ENCODE measurements at regions not wholly inside any gene's neighbourhood (a gene's known extent, or its start where the extent isn't known, plus 50 kb on each side); places are given as distances from the start of the nearest gene placed in this dataset.

DNA sequence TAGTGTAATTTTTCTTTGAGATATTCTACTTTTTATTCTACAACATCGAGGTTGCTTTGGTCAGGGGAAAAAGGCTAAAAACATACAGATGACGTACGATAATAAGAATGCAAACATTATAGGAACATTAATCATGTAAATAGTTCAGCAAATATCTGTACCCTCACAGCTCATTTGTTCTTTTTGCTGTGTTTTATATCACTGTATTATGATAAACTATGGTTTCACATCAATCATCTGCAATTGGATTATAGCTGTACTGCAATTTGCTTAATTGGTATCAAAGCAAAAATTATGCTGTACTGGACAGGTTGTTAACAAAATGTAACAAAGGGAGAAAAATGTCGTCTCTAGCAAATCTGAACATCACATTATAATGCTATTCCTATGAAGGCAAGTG, 597.1 kb downstream of the EPHA7 start:
- DNase-seq (ENCODE audit: low spot score) = no peak

DNA sequence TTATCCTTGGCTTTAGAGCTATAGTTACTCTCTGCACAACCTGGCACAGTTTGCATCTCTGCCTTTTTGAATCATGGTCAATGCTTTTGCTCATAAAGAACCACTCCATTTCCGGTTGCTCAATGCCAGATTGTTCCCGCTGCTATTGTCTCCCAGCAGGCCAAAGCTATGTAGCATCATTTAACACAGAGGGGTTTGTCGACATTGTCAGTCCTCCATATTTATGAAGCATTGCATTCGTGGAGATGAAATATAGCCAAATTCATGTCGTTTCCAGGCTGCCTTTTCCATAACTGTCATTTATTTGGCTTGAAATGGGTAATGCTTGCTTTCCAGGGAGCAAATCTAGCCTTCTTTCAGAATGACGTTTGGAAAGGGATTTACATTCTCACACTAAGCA, 598.8 kb downstream of the EPHA7 start:
- DNase-seq (ENCODE audit: low spot score) = no peak

DNA sequence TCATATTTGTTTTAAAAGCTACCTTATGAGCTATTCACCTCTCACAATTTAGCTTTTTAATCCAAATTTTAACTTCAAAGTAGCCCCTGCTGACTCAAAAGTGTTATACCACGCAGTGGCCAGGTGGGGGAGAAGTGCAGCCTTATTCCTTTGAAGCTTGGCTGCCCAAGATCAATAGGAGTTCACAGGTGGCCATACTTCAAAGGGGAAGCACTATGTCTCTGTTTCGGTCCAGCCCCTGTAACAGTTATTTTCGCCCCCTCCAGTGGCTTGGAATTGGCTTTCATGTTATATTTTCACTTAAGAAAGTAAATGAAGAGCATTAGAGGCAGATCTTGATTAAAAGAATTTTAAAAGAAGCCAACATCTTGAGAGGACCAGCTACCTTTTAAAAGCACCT, 608.4 kb downstream of the EPHA7 start:
- DNase-seq (ENCODE audit: low spot score) = peak; percentile 6

DNA sequence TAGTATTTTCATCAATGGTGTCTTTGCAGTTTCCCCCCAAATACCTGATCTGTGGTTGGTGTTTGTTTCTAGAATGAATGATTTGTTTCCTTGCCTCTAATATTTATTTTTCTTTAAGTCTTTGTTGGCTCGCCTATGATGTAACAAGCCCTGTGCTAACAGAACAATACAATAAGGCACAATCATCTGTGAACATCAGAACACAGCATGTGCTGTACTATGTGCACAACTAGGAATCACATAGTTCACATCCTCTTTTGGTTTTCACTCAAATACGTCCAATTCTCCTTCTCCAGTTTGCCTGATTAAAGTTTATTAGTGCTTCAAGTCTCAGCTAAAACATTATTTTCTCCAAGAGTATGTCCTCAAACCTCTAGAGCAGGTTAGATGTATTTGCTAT, 613.1 kb downstream of the EPHA7 start:
- no peak for DNase-seq (ENCODE audit: low spot score)

DNA sequence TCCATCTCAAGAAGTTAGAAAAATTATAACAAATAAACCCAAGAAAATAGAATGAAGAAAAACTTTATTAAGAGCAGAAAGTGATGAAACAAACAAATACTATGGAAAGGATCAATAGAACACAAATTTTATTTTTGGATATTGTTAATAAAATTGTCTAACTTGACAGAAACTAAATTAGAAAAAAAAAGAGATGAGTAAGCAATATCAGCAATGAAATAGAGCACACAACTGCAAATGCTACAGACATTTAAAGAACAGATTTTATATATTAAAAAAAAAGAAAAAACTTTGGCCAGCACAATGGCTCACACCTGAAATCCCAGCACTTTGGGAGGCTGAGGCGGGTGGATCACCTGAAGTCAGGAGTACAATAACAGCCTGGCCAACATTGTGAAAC, 628.0 kb downstream of the EPHA7 start:
- no peak for DNase-seq (ENCODE audit: low spot score)

DNA sequence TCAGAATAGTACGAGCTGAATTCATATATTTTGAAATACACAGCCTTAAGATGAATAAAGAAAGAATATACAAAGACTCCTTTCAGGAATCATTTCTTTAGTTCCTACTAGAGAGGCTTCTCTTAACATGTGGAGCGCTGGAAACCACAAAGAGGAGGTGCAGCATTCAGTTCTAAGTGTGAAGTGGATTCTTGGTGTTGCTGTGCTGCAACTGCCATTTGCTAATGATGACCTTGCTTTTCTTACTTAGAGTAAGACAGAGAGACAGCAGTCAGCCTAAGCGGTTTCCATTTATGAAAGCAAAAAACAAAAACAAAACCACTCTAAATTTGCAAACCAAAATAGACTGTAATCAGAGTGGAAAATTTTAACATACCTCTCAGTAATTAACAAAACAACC, 629.0 kb downstream of the EPHA7 start:
- no peak for DNase-seq (ENCODE audit: low spot score)

DNA sequence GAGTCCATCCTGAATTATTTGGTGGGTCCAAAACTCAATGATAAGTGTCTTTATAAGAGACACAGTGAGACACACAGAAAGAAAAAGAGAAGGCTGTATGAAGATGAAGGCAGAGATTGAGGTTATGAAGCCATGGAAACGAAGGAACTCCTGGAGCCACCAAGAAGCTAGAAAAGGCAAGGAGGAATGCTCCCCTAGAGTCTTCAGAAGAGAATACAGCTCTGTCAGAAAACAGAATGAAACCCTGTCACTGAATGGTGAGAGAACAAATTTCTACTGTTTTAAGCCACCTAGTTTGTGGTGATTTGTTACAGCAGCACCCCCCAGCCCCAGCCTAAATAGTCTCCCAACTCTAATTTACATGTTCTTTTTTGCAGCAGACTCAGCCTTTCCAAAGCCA, 635.1 kb downstream of the EPHA7 start:
- no peak for DNase-seq (ENCODE audit: low spot score)

DNA sequence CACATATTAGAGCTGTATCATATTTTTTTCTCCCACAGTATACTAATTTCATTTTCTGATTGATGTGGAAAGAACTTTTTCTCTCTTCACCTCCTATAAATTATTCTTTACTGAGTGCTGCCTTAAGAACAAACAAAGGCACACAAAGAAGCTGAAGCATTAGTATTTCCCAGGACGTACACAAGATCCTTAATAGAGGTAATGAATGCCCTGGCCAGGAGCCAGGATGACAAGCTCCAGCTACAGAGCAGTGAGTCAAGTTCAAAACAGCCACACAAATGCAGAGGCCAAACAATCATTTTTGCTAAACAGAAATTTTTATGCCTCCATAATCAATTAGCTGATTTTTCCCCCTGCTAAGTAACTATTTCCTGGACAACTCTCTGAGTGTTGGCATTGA, 639.6 kb downstream of the EPHA7 start:
- DNase-seq (ENCODE audit: low spot score) = peak; percentile 2

DNA sequence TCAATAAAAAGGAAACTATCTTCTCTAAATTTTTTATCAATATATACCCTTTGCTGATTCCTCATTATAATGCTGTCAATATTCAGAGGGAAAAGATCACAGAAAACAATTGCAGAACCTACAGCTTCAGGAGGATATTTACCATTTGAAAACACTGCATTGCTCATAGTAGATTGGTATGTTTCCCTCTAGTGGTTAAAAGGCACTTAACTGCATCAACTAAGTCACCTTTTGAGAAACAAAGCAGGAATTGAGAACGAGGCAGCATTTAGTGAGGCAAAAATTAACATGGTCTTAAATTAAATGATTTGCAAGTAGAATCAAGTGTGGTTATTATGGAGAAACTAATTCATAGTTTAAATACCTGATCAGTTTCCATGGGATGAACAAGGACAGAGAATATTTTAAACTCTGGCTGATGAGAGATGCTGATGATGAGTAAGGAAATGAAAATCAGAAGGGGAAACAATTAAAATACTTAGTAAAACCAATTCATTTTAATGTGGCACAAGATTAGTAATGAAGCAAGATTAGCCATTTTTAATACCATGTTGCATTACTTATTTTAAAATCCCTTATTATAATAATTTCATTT, 642.1 kb downstream of the EPHA7 start:
- peak; percentile 28 for DNase-seq (ENCODE audit: low spot score)

DNA sequence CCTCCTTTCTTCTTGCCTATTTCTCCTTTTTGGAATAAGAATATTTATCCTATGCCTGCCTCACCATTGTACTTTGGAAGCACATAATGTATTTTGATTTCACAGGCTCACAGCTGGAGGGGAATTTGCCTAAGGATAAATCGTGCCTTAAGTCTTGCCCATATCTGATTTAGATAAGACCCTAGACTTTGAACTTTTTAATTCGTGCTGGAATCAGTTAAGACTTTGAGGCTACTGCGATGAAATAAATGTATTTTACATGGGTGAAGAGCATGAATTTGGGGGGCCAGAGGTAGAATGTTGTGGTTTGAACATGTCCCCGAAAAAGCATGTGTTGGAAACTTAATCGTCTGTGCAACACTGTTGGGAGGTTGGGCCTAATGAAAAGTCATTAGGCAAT, 648.8 kb downstream of the EPHA7 start:
- DNase-seq (ENCODE audit: low spot score) = no peak

DNA sequence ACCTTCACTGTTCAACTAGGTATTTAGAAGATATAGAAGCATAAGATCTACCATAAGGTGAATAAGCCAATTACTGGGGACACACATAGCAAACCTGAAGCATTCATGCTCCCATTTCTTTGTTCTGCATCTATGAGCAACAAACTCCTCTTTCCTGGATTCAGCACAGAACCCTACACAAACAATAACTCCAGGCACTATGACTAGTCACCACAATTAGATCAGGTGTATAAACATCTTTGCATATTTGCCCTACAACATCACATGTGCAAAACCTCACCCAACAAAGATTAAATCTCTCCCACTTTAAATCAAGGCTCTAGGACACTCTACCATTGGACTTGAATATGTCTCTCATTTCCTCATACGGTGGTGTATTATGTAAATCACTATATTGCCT, 652.3 kb downstream of the EPHA7 start:
- DNase-seq (ENCODE audit: low spot score) = no peak

DNA sequence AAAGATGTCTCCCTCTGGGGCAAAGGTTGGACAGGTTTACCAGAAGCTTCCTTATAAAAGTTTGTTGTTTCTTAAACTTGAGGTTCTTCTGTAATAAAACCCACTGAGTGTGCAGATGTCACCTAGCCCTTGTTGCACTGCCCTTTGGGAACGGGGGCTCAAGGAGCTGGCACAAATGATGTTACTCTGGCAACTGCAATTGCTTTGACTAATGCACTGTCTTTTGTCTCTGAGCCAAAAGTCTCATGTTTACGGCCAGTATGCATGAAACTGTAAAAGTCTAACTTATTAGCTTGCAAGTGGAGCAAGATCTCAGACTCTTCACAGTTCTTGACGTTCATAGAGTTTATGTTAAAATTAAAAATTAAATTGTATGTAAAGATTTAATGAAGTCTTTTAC, 655.7 kb downstream of the EPHA7 start:
- DNase-seq (ENCODE audit: low spot score) = no peak

DNA sequence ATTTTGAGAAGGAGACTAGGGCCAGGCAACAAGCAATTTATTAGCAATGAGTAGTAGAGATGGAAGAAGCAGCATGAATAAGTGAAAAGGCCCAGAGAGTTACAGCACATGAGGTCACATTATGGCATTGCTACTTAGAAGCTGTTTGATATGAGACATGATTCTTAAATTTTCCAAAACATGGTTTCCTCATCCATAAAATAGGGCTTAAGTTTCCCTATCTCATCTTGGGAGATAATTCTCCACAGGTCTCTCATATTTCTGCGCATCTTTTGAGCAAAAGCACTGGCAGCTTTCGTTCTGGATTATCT, 656.1 kb downstream of the EPHA7 start:
- no peak for DNase-seq (ENCODE audit: low spot score)

DNA sequence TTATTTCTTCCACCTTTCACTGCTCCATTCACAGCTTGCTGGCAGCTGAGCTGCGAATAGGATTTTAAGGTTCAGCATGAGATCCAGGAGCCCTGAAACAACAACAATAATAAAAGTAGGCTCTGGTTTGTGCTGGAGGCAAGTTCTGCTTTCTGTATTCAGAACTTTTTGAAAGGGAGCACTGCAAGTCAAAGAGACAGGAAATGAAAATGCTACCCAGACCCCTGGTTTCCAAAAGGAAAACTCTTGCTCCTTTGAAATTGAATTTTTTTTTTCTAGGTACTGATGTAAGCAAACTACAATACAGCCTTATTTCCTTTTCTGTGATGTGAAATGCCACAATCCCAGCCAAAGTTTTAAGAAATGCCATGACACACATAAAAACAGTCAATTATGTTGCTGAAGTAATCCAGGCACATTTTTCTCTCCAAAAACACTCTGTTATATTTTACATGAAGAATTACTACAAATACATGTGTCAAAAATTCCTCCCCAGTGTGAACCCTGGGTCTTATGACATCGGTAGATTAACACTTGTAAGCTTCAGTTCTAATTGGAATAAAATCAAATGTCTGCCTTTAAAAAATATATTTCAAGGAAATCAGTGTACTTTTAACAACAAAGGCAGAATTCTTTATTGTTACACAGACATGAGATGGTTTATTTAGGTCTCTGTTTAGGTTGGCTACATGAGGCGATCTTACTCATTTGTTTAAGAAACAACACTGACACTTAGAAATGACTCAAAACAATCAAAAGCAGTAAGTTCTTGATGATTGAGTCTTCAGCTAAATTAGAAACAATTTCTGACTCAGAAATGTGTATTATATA, 656.7 kb downstream of the EPHA7 start:
- no peak for DNase-seq (ENCODE audit: low spot score)

DNA sequence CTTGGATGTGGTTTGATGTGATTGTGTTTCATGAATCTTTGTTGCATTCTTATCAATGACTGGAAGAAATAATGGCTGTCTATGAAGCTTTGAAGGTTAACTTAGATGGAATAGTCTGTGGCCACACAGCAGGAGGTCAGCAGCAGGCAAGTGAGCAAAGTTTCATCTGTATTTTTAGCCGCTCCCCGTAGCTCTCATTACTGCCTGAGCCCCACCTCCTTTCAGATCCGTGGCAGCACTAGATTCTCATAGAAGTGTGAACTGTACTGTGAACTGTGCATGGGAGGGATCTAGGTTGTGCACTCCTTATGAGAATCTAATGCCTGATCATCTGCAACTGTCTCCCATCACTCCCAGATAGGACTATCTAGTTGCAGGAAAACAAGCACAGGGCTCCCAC, 660.2 kb downstream of the EPHA7 start:
- DNase-seq (ENCODE audit: low spot score) = no peak

DNA sequence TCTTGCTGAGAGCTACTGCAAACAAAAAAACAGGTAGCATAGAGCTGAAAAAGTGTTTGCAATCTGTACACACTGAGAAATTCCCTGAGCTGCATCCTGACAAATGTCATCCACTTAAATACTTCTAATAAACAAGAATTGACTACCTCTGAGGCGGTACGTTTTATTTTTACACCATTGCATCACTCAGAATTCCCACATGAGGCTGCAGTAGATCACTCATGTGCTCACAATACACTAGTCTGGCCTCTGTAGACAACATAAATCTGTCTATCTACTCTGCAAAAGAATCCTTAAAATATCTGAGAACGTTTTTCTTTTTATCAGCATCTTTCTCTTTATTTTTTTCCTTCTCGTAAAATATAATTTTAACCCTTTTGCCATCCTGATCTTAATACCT, 661.4 kb downstream of the EPHA7 start:
- DNase-seq (ENCODE audit: low spot score) = no peak

DNA sequence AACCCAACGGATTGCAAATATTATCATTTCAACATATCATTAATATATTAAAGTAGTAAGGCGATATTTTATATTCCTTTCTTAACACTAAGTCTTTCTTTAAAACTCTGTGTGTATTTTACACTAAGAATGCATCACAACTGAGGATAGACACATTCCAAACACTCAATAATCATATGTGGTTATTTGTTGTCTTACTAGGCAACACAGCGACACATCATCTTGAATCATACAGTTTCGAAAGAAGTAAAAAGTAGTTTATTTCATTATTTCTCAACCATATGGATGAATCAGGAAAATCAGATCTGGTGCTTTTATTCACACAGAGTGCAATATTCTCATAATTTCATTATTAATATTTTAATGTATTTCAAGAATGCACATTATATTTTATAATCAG, 662.4 kb downstream of the EPHA7 start:
- no peak for DNase-seq (ENCODE audit: low spot score)

DNA sequence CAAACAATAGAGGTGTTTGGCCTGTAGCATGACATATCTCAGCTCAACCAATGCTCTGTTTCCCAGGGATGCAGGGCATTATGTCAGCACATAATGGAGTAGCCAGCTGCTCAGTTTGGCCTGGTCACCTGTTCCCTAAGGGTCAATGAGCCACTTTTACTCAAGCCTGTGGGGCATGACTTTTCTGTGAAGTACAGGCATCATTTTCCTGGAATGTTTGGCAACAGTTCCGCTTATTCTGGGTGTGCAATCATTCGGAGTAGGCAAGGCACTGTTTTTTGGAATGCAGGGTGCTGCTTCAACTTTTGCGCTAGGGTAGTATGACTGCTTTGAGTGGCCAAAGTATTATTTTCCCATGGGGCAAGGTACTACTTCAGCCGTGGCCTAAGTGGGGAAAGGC, 665.4 kb downstream of the EPHA7 start:
- DNase-seq (ENCODE audit: low spot score) = no peak

DNA sequence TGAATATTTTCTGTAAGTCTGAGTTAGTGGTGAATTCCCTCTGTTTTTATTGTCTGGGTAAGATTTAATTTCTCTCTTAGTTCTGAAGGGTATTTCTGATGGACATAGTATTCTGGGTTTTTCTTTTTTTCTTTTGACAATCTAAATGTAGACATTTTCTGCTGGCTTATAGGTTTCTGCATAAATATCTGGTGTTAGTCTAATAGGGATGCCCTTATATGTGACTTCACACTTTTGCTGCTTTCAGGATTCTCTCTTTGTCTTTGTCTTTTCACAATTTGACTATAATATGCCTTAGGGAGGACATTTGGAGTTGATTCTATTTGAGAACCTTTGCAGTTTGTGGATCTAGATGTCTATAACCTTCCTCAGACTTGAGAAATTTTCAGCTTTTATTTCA, 667.2 kb downstream of the EPHA7 start:
- DNase-seq (ENCODE audit: low spot score) = no peak

DNA sequence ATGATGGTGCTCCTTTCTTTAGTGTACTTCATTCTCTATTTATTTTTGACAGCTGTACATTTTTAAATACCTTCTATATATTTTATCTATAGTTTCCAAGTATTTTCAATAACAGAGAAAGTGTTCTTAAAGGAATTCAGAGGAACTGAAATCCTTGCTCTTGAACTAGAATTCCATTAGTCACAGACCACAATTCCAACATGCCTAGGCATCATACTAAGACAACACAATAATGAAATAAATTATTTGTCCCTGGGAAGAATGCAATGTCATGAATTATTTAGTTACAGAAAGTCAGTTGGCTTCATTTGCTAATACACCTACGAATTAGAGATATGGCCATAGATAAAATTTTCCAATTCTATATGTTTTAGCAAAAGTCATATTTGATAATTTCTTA, 671.2 kb downstream of the EPHA7 start:
- no peak for DNase-seq (ENCODE audit: low spot score)

DNA sequence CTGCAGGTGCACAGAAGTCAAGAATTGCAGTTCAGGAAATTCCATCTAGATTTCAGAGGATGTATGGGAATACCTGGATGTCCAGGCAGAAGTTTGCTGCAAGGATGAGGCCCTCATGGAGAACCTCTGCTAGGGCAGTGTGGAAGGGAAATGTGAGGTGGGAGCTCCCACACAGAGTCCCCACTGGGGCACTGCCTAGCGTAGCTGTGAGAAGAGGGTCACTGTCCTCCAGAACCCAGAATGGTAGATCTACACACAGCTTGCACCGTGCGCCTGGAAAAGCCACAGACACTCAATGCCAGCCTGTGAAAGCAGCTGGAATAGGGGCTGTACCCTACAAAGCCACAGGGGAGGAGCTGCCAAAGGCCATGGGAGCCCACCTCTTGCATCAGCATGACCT, 681.4 kb downstream of the EPHA7 start:
- no peak for DNase-seq (ENCODE audit: low spot score)

DNA sequence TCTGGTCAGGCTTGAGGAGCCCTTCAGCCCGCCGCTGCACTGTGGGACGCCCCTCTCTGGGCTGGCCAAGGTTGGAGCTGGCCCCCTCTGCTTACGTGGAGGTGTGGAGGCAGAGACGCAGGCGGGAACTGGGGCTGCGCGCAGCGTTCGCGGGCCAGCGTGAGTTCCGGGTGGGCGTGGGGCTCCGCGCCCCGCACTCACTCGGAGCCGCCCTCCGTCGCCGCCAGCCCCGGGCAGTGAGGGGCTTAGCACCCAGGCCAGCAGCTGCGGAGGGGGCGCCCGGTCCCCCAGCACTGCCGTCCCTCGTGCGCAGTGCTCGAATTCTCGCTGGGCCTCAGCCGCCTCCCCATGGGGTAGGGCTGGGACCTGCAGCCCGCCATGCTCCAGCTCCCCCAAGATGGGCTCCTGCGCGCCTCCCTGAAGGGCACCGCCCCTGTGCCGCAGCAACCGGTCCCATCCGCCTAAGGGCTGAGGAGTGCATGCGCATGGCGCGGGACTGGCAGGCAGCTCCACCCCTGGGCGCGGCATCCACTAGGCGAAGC, 695.9 kb downstream of the EPHA7 start:
- DNase-seq (ENCODE audit: low spot score) = no peak

DNA sequence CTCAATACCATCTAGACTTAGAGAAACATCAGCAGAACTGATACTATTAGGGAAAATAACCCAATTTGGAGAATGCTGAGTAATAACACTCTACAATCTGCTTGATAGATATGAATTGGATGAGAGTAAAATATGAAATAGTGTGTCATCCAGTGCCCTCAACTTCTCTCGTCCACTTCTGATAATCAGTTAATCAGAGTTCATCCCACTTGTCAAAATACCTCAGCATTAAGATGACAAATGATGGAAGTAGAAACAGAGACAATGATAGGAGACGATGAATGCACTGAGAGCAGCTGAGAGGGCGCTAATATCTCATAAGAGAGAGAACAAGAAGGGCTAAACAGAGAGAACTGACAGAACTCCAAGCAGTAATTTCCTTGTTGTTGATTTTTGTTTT, 699.6 kb downstream of the EPHA7 start:
- no peak for DNase-seq (ENCODE audit: low spot score)

DNA sequence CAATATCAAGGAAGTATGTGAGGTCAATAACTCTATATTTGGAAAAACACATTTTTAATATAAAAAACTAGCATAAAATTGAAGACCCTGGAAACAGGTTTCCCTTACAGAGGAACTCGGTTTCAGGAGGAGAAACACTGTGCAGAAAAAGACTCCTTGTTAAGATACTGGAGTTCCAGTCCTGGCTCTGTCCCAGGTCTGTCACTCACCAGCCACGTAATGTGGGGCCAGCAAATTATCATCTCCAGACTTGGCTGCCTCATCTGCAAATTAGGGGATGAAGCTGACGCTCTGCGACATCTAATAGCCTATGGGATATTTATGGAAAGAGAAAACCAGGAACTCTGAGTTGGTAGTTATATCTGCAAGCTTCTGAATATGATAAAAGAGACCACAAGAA, 702.7 kb downstream of the EPHA7 start:
- no peak for DNase-seq (ENCODE audit: low spot score)
